HT1080 (cell line): ENCODE measurements at regions not wholly inside any gene's neighbourhood (a gene's known extent, or its start where the extent isn't known, plus 50 kb on each side); places are given as distances from the start of the nearest gene placed in this dataset.
A peak's percentile ranks its signal among the peaks of the same experiment; 100 is the strongest.

ENCODE experiments used
- DNase-seq: peaks from one replicate; pipeline ENCODE4 v3.0.0-alpha.2; 2015; ENCODE audit warnings: low read depth

DNA sequence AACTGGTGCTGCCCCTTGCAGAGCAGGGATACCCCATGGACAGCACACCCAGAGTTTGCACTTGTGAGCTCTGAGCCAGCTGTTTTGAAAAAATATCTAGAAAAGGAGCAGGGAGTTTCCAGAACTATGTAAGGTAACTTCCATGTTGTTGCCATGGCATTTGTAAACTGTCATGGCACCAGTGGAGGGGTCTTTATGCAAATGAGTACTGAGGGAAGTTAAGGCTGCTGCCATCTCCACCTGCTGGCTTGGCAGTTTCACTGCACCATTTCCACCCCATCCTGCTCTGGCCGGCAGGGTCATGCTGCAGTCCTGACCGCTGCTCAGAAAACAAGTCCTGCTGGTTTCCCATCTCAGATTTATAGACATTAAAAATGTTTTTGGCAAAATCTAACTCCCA lies 52.3 kb upstream of the SNTG2 start:
- peak; percentile 17 for DNase-seq

DNA sequence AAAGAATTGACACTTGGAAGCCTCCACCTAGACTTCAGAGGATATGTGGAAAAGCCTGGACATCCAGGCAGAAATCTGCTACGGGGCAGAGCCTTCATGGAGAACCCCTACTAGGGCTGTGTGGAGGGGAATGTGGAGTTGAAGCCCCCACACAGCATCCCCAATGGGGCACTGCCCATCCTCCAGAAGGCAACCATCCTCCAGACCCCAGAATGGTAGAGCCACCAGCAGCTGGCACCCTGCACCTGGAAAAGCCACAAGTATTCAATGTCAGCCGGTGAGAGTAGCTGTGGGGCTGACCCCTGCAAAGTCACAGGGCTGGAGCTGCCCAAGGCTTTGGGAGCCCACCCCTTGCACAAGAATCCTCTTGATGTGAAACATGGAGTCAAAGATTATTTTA lies 53.6 kb upstream of the SNTG2 start:
- DNase-seq, result no peak

DNA sequence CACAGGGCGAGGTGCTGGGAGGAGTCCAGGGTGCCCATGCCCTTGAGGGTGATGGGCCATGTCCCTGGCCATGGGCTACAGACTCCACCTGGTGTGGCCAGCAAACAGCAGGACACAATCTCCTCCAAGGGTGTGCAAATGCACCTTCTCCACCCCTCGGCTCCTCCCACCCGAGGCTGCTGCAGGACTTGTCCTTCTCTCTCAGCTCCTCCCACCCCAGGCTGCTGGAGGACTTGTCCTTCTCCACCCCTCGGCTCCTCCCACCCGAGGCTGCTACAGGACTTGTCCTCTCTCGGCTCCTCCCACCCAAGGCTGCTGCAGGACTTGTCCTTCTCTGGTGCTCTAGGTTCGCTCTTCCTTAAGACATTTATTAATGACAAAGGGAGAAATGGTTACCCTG lies 57.3 kb upstream of the SNTG2 start:
- peak; percentile 24 for DNase-seq

DNA sequence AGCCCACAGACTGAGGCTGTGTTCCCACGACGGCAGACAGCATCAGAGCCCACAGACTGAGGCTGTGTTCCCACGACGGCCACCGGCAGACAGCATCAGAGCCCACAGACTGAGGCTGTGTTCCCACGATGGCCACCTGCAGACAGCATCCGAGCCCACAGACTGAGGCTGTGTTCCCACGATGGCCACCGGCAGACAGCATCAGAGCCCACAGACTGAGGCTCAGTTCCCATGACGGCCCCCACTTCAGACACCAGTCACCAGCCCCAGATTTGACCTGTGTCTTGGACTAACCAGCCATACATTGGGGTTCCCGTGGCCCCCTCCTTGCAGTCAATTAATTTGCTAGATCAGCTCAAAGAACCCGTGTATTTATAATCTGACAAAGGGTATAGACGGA lies 57.8 kb upstream of the SNTG2 start:
- no peak for DNase-seq

DNA sequence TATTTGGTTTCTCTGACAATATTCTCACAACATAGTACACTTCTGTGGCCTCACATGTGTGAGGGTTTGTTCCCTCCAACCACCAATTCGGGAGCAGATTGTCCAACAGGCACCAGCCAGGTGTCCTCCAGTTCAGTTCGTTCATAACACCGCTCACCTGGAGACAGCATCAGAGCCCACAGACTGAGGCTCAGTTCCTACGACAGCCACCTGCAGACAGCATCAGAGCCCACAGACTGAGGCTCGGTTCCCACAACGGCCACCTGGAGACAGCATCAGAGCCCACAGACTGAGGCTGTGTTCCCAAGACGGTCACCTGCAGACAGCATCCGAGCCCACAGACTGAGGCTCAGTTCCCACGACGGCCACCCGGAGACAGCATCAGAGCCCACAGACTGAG lies 58.2 kb upstream of the SNTG2 start:
- DNase-seq, result no peak

DNA sequence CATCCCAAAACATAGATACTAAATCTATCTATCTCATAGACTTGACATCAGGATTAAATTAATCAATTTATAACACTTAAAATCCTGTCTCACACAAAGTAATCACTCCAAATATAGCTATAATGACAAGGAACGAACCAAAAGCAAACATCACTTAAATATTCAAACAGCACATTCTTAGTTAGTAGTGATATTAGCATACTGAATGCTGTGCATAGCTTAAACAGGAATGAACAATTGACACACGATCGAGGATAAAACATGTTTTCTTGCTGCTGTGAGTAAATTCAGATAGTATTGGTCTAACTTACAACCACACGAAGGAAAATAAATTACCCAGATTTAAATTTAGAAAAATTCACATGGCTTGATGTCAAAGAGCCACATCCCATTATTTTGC lies 58.9 kb upstream of the SNTG2 start:
- DNase-seq, result no peak

DNA sequence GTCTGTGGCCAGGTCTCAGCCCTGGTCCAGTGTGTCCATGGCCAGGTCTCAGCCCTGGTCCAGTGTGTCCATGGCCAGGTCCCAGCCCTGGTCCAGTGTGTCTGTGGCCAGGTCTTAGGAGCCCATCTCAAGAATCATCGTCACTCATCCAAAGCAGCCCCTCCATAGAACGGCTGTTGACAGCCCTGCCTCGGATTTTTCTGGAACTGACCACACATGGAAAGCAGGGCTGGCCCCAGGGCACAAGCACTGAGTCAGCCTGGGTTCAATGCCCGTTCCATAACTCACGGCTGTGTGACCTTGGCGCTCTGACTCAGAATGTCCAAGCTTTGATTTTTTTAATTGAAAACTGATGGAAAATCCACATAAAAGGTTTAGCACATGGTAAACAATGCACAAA lies 59.9 kb upstream of the SNTG2 start:
- no peak for DNase-seq

DNA sequence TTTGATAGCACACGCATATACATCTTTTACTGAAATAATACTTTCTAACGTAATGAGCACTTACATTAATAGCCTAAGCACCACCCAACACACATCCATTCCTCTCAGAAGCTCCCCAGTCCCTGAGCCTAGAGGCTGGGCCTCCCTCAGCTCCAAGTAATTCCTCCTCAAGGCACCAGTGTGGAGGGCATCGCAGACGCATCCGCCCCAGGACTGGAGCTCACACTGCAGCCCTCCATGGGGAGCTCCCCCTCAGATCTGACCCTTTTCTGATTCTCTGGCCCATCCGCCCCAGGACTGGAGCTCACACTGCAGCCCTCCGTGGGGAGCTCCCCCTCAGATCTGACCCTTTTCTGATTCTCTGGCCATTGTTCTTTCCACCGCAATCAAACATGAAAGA lies 60.4 kb upstream of the SNTG2 start:
- DNase-seq, result no peak

DNA sequence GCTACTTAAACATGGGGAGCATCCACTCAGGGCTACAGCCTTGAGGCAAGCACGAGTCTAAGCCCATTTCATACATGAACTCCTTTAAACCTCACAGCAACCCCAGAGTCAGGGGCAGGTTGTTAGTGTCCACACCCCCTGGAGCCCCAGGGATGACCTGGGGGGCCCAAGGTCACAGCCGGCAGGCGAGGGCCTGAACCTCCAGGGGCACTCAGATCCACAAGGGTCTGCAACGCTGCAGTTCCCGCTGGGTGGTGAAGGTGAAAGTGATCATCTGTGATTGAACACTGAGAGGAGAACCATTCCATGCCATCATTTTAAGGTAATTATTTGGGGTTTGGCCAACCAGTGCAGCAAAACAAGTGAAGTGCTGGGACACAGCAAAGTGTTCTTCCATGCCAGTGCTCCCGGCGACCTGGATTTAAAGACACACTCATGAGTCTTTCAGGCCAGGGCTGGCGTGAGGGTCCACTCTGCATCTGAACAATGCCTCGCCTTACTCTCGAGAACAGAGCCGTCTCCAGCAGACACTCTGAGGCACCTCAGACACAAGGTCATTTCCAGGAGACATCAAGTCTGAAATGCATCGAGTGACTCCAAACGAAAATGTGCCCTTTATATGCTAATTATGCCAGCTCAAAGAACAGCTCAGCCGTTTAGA lies 61.6 kb upstream of the SNTG2 start:
- DNase-seq, result no peak

DNA sequence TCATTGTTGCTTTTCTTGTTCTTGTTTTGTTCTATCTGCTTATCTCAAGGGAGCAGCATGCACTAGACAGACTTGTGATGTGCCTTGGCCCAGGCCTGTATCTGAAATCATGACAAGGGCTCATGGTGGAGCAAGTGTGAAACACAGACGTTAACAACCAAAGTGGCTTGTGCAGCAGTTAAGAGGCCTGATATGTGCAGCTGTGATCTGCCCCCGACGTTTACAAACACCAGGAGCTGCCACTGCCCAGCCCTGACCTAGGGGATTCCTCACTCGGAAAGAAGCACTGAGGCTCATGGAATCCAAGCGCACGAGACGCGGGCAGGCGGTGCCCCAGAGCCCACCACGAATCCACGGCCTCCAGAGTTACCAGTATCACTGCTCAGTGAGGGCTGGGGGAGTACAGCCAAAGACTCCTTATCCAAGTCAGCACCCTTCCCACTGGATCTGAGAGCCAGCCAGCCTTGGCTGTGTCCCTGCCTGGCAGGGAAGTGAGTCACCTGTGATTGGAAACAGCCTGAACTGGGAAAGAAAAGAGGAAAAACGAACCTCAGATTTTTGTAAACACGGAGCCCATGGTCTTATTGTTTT lies 62.3 kb upstream of the SNTG2 start:
- no peak for DNase-seq

DNA sequence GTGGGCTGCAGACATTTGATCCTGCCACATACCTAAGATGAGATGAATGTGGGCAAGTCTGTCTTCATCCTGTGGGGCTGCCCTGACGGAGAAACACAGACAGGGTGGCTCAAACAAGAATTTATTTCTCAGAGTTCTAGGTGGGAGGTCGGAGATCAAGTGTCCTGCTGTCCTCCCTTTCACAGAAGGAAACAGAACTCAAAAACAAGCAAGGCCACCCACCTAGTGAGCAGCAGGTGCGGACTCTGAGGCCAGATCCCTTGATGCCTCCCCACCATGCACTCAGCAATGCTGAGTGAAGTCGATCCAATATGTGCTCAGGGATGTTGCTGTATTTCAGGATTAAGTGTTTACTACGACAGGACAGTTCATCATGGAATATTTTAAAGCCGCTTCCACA lies 63.0 kb upstream of the SNTG2 start:
- DNase-seq, result no peak

DNA sequence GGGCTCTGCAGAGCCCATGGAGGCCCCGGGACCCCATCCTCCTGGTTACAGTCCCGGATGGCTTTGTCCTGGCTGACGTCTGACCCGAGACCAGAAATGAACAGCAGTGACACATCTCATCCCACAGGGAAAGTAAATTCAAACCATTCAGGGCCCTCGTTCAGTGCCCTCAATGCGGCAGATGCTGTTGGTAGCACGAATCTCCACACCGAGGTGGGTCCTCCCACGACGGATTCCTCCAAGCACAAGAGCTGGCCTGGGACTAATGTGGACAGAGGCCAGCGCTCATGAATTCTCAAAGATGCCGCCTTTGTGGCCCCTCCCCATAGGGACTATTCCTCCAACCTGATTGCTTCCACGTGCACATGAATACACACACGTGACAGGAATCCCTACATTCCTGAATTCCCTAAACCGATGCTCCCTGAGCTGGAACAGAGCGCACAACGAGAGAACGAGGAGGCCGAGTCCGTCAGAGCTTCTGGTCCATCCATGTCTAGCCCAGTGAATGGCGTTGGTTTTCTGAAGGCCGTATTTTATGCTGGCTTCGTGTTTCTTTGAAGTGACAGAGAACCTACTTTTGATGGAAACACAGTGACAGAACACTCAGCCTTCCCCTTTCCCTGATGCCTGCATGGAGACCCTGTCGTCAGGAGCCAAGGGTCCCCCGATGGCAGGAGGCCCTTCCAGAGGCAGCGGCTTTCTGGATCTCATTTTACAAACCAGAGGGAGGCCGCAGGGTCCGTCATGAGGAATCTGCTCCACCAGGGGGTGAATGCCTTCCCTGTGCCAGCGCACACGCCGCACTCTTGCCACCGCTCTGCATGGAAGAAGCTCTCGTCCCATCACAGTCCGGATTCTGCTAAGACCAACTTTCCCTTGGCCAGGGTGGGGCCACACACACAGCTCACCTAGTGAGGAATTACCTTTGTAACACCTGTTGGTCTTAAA lies 64.3 kb upstream of the SNTG2 start:
- no peak for DNase-seq

DNA sequence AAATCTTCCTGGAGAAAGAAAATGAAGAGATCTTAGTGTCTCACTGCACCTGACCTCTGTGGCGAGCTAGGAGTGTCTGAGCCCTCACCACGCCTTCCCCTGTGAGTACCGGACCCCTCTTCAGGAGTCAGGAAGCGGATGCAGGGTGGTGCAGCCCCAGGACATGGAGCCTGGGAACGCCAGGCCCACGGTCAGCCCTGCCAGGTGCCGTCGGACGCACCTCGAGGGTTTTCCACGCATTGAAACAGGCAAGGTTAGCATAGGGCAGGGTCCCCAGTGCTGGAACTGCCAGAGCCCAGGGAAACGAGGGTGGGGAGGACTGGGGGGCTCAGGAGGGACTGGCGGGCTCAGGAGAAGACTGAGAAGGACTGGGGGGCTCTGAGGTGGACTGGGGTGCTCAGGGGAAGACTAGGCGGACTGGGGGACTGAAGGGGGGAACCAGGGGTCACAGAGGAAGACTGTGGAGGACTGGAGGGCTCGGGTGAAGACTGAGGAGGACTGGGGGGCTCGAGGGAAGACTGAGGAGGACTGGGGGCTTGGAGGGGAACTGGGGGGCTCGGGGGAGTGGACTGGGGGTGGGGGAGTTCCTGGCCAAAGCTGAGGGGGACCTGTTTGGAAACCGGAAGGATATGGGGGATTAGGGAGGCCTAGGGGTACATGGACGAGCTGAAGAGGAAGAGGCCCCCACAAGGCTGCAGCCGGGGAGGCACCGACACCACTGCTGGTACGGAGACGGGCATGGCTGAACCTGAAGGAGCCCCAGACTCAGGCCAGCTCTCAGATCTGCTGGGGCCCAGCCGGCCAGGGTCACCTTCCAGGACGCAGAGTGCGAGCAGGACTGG lies 65.2 kb upstream of the SNTG2 start:
- DNase-seq, result no peak

DNA sequence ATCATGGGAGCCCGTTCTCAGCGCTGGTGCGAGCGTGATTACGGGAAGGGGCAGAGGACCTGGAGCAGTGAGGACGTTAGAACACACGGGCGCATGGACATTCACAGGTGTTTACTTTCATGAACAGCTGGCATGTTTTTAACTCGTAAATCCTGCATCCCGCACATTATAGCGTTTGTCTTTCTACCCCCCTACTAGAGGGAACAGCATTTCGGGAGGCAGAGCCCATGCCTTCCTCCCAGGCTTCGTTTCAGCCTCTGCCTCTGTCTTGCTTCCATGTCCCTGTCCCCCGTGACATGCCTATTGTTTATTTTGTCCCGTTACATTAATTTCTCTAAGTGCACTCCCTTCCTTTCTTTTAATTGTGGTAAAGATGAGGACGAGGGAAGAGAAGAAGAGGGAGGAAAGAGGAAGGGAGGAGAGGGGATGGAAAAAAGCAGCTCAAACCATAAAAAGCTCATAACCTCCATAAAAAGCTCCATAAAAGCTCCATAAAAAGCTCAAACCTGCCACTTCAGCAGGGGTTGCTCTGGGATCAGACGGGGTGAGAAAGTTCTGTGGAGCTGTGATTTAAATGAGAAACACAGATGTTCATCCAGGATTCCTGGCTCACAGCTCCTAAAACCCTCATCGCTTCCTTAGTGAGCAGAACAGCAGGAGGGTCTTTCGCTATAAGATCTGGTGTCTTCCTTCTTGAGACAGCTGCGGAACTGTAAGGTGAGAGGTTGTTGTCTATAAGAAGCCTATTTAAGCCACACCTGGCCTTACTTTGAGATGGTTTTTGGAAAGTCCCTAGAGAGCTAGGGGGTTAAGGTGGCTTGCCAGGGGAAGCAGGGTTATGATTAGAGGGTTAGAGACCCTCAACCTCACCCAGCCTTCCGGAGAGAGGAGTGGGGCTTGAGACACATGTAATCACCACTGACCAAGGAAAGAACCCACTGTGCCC lies 66.6 kb upstream of the SNTG2 start:
- DNase-seq, result no peak

DNA sequence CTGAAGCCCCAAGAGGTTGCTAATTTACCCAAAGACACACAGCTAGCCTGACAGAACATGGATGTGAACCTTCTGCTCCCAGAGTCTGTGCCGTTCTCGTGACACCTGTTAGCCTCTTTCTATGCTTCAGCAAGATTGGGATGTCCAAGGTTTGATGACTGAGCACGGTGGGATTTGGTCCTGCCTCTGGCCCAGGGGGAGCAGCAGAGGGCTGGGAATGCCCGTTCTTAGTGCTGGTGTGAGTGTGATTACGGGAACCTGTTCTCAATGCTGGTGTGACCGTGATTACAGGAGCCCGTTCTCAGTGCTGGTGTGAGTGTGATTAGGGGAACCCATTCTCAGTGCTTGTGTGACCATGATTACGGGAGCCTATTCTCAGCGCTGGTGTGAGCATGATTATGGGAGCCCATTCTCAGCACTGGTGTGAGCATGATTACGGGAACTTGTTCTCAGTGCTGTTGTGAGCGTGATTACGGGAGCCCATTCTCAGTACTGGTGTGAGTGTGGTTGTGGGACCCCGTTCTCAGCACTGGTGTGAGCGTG lies 67.3 kb upstream of the SNTG2 start:
- DNase-seq, result no peak

DNA sequence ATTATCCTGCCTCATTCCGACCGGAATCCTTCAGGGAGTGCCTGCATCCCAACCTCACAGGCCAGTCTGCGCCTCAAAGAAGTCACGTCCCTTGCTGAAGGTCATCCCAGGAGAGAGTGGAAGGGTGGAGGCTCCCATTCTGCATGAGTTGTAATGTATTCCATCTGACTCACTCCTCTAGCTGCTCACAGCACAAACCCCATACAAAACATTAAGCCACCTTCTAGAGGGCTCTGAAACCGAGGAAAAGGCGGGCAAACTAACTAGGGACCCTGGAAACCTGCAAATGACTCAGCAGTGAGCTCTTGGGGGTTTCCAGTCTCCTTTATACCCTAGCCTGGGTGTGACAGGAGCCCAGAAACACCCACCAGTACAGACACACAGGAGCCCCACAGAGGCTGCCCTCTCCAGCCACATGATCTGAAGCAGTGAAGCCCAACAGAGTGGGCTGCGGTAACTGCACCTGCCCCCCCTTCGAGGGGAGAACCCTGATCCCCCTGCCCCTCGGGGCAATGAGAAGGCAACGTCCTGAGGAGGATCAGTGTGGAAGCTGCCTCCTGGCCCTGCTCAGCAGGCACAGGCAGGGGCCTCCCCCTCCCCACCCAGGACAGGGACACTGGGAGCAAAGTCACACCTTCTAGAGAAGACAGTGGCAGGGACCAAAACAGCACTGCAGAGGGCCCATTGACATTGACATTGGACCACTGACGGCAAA lies 69.3 kb upstream of the SNTG2 start:
- DNase-seq, result peak; percentile 13

DNA sequence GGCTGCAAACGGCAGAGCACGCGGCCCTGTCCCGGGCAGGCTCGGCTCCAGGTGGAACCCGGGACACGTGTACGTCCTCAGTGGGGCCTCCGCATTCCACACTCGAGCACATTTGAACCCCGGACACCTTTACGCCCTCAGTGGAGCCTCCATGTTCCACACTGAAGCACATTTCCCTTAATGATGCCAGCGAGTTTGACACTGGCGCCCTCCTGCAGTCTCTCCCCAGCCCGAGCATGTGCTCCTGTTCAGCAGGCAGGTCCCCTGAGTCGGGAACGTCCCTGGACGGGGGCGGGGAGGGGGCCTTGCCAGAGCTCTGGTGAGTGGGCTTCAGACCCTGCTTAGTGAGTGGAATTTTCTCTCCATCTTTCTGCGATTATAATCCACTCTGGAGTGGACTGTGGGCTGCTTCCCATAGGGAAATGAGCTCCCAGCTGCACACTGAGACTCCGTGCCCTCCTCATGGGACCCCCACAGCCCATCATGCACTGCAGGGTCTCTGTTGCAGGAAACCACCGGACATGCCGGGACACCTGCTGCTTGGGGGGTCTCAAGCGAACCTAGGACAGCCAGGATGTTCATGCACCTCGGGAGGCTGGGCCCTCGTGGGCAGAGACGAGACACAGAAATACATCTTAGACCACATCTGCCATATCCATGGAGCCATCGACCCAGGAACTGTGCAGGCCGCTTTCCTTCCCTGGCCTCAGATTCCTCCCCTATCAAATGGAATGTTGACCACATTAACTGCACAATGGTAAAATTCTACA lies 70.3 kb upstream of the SNTG2 start:
- DNase-seq, result no peak

DNA sequence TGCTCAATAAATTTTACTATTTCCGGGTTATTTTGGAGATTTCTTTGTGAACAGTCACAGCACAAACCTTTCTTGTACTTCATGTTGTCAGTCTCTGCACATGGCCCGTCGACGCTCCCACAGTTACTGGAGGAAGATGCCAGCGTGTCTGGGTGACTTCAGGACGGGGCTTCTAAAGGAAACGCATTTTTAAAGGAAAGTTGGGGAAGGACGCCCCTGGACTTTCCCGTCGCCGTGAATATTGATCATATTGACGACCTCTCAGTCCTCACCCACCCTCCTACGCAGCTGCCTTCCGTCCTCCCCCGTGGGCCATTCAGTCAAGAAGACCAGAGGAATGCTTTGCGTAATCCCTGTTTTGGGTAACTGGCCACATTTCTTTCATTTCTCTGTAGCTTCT lies 71.1 kb upstream of the SNTG2 start:
- DNase-seq, result no peak
